GM23338 (cell line): ENCODE measurements at regions not wholly inside any gene's neighbourhood (a gene's known extent, or its start where the extent isn't known, plus 50 kb on each side); places are given as distances from the start of the nearest gene placed in this dataset.

Source experiments
- ATAC-seq: fragments of 200-7000 bp; cut with Tn5 transposase; 3 replicates; pipeline ENCODE4 v1.9.1; 2020
- DNase-seq: peaks from one replicate; pipeline ENCODE4 v3.0.0-alpha.2; 2015; ENCODE audit warnings: low spot score
- H2AFZ ChIP-seq: fragments of 200-600 bp; sonication (generic); 2 replicates; pipeline ENCODE4 v1.8.0; 2016; ENCODE audit warnings: antibody characterized with exemption, mild to moderate bottlenecking, moderate library complexity
- H3F3A ChIP-seq: fragments of 200-600 bp; sonication (generic); replicated peaks from 2 replicates; pipeline ENCODE4 v1.8.0; 2017; ENCODE audit warnings: antibody characterized with exemption, mixed run types, low read depth
- H3K27ac ChIP-seq: fragments of 200-600 bp; sonication (generic); 2 replicates; pipeline ENCODE4 v1.6.1; 2016; ENCODE audit warnings: low read depth
- H3K27me3 ChIP-seq: fragments of 200-600 bp; sonication (generic); 2 replicates; pipeline ENCODE4 v1.8.0; 2016; ENCODE audit warnings: mild to moderate bottlenecking, mixed run types, moderate library complexity; ENCODE audit not compliant: insufficient read depth
- H3K36me3 ChIP-seq: fragments of 200-600 bp; sonication (generic); 2 replicates; pipeline ENCODE4 v1.8.0; 2016; ENCODE audit warnings: mild to moderate bottlenecking; ENCODE audit not compliant: insufficient read depth
- H3K4me1 ChIP-seq: fragments of 200-600 bp; sonication (generic); 2 replicates; pipeline ENCODE4 v1.8.0; 2016; ENCODE audit warnings: mild to moderate bottlenecking, moderate library complexity; ENCODE audit not compliant: insufficient read depth
- H3K4me2 ChIP-seq: fragments of 200-600 bp; sonication (generic); 2 replicates; pipeline ENCODE4 v1.7.1; 2017; ENCODE audit warnings: mixed run types
- H3K4me3 ChIP-seq: fragments of 200-600 bp; sonication (generic); 2 replicates; pipeline ENCODE4 v1.6.1; 2016; ENCODE audit warnings: mixed run types
- H3K79me2 ChIP-seq: fragments of 200-600 bp; sonication (generic); replicated peaks from 2 replicates; pipeline ENCODE4 v1.8.0; 2017; ENCODE audit warnings: mild to moderate bottlenecking; ENCODE audit not compliant: insufficient read depth
- H3K9me2 ChIP-seq: fragments of 200-600 bp; sonication (generic); 2 replicates; pipeline ENCODE4 v1.8.0; 2017; ENCODE audit not compliant: insufficient read depth
- H4K20me1 ChIP-seq: fragments of 200-600 bp; sonication (generic); replicated peaks from 2 replicates; pipeline ENCODE4 v1.8.0; 2017; ENCODE audit warnings: mild to moderate bottlenecking; ENCODE audit not compliant: insufficient read depth
- H3K27ac Mint-ChIP-seq: 2 replicates; pipeline ENCODE4 v1.8.0; 2020; ENCODE audit warnings: inconsistent platforms, mild to moderate bottlenecking, moderate library complexity, mixed read lengths
- H3K27me3 Mint-ChIP-seq: 3 replicates; pipeline ENCODE4 v1.8.0; 2022; ENCODE audit warnings: low read depth, mild to moderate bottlenecking, moderate library complexity, mixed read lengths, inconsistent platforms; ENCODE audit not compliant: insufficient read depth, poor library complexity
- H3K36me3 Mint-ChIP-seq: 3 replicates; pipeline ENCODE4 v1.8.0; 2021; ENCODE audit warnings: low read depth, mild to moderate bottlenecking, inconsistent platforms, moderate library complexity, mixed read lengths
- H3K4me1 Mint-ChIP-seq: 3 replicates; pipeline ENCODE4 v1.8.0; 2020; ENCODE audit warnings: mild to moderate bottlenecking, inconsistent platforms, mixed read lengths
- H3K4me3 Mint-ChIP-seq: 3 replicates; pipeline ENCODE4 v1.8.0; 2021; ENCODE audit warnings: moderate library complexity, mild to moderate bottlenecking, inconsistent platforms, mixed read lengths
- H3K9me3 Mint-ChIP-seq: 3 replicates; pipeline ENCODE4 v1.8.0; 2020; ENCODE audit warnings: moderate library complexity, mild to moderate bottlenecking, inconsistent platforms, mixed read lengths
- CREB1 ChIP-seq: fragments of 250-450 bp; sonication (Bioruptor Pico); IDR thresholded peaks from 2 replicates; pipeline ENCODE4 v1.5.0; 2020; ENCODE audit warnings: low read depth, mild to moderate bottlenecking, moderate library complexity
- EZH2 ChIP-seq: fragments of 200-600 bp; sonication (generic); IDR thresholded peaks from one replicate; pipeline ENCODE4 v1.8.0; 2017; ENCODE audit warnings: antibody characterized with exemption, mild to moderate bottlenecking, low read depth; ENCODE audit not compliant: unreplicated experiment
- STAT1 ChIP-seq: IDR thresholded peaks from one replicate; pipeline ENCODE4 v1.6.1; 2016; ENCODE audit warnings: antibody characterized with exemption; ENCODE audit not compliant: unreplicated experiment
- ZNF114 ChIP-seq: fragments of 250-450 bp; sonication (Bioruptor Pico); IDR thresholded peaks from 2 replicates; pipeline ENCODE4 v1.5.0; 2020; ENCODE audit warnings: mild to moderate bottlenecking, moderate library complexity
- ZNF331 ChIP-seq: fragments of 250-450 bp; sonication (Bioruptor Pico); IDR thresholded peaks from 2 replicates; pipeline ENCODE4 v1.5.0; 2020; ENCODE audit warnings: low read depth, mild to moderate bottlenecking, moderate library complexity
- TF ChIP-seq, protein P1 (sequence below): fragments of 250-450 bp; sonication (Bioruptor Pico); IDR thresholded peaks from 2 replicates; pipeline ENCODE4 v1.5.0; 2020; ENCODE audit warnings: mild to moderate bottlenecking, moderate library complexity
- TF ChIP-seq, protein P2 (sequence below): IDR thresholded peaks from 2 replicates; pipeline ENCODE4 v1.6.1; 2016; ENCODE audit warnings: antibody characterized with exemption
- TF ChIP-seq, protein P3 (sequence below): IDR thresholded peaks from one replicate; pipeline ENCODE4 v1.6.1; 2018; ENCODE audit warnings: antibody characterized with exemption; ENCODE audit not compliant: unreplicated experiment

DNA sequence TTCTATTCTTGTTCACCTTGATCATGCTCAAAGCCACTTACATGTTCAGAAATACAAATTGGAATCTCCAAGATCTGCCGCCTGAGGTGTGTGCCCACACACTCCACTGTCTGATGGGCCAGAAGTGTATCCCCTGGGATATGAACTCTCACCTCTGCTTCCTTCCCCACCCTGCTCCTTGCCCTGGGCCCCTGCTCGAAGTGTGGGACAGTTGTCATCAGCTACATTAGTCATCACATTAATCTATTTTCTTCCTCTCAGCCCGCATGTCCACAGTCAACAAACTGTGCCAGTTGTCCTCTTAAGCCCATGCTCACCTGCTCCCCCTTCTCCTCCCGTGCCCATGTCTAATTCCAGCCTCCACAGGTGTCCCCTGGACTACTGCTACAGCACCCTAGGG lies 154.7 kb downstream of the PTPN20 start:
- Mint-ChIP-seq H3K27me3 (no peaks in the 10 kb centered on the region), H3K4me3 (no peak overlapping the region), H3K27ac (no peak overlapping the region), H3K36me3 (no peaks in the 10 kb centered on the region), H3K4me1 (no peaks in the 10 kb centered on the region), H3K9me3 (no peaks in the 10 kb centered on the region)
- DNase-seq (no peak), ATAC-seq (no peak)
- TF ChIP-seq STAT1, result no peak
- Histone ChIP-seq H3K36me3 (no peaks in the 10 kb centered on the region), H3K27ac (no peak overlapping the region), H3K4me3 (no peak overlapping the region), H3K79me2 (no peaks in the 10 kb centered on the region), H4K20me1 (no peaks in the 10 kb centered on the region), H3F3A (no peaks in the 10 kb centered on the region), H2AFZ (no peak overlapping the region), H3K27me3 (no peaks in the 10 kb centered on the region), H3K4me2 (no peak overlapping the region), H3K4me1 (no peaks in the 10 kb centered on the region), H3K9me2 (no peaks in the 10 kb centered on the region)

DNA sequence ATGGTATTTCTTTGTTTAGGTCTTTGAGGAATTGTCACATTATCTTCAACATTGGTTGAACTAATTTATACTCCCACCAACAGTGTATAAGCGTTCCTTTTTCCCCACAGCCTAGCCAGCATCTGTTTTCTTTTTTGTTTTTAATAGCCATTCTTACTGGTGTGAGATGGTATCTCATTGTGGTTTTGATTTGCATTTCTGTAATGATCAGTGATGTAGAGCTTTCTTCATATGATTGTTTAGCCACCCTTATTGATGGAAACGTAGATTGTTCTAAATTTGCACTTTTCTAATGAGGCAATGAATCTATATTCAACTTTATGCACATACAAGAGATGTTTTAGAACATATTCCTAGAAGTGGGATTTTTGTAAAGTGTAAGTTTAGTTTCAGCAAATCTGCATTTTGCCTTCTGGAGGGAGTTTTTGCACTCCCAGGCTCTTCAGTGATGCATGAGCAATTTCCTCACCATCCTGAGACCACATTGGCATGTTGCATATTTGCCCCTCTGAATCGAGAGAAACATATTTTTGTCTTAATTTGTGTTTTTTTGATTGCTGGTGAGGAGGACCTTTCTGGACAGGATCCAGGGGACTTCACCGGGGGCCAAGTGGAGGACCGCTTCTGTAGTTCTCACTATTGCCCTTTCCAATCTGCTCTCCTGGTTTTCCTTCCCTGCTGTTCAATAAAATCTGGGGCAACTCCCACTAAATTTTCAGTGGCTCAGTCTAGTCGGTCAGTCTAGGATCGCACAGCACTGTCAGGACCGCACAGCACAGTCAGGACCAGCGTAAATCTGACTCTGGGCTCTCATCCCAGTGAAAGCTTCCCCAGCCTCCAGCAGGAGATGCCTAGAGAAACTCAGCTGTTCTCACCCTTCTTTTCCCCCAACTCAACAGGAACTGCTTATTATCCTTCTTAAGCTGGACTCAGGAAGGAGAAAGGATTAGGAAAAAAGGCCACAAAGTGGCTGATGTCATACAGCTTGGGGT lies 157.0 kb downstream of the PTPN20 start:
- H4K20me1 ChIP-seq, result no peaks in the 10 kb centered on the region
- Mint-ChIP-seq H3K27me3 (no peaks in the 10 kb centered on the region), H3K36me3 (no peaks in the 10 kb centered on the region), H3K4me1 (no peaks in the 10 kb centered on the region), H3K4me3 (no peak overlapping the region), H3K9me3 (no peaks in the 10 kb centered on the region), H3K27ac (no peak overlapping the region)
- H3K27ac ChIP-seq, result no peak overlapping the region
- no peak overlapping the region for H3K4me3 ChIP-seq
- ATAC-seq, result no peak
- no peaks in the 10 kb centered on the region for H3K36me3 ChIP-seq
- H3K9me2 ChIP-seq, result no peaks in the 10 kb centered on the region
- no peak overlapping the region for H3K4me2 ChIP-seq
- H3K27me3 ChIP-seq, result no peaks in the 10 kb centered on the region
- no peak for DNase-seq
- no peaks in the 10 kb centered on the region for H3K79me2 ChIP-seq
- no peak overlapping the region for H2AFZ ChIP-seq
- no peaks in the 10 kb centered on the region for H3F3A ChIP-seq
- H3K4me1 ChIP-seq, result no peaks in the 10 kb centered on the region
- TF ChIP-seq ZNF114 (CRISPR knock-in tag), result no peak
- TF ChIP-seq CREB1 (CRISPR knock-in tag), result no peak
- TF ChIP-seq, protein P1, sequence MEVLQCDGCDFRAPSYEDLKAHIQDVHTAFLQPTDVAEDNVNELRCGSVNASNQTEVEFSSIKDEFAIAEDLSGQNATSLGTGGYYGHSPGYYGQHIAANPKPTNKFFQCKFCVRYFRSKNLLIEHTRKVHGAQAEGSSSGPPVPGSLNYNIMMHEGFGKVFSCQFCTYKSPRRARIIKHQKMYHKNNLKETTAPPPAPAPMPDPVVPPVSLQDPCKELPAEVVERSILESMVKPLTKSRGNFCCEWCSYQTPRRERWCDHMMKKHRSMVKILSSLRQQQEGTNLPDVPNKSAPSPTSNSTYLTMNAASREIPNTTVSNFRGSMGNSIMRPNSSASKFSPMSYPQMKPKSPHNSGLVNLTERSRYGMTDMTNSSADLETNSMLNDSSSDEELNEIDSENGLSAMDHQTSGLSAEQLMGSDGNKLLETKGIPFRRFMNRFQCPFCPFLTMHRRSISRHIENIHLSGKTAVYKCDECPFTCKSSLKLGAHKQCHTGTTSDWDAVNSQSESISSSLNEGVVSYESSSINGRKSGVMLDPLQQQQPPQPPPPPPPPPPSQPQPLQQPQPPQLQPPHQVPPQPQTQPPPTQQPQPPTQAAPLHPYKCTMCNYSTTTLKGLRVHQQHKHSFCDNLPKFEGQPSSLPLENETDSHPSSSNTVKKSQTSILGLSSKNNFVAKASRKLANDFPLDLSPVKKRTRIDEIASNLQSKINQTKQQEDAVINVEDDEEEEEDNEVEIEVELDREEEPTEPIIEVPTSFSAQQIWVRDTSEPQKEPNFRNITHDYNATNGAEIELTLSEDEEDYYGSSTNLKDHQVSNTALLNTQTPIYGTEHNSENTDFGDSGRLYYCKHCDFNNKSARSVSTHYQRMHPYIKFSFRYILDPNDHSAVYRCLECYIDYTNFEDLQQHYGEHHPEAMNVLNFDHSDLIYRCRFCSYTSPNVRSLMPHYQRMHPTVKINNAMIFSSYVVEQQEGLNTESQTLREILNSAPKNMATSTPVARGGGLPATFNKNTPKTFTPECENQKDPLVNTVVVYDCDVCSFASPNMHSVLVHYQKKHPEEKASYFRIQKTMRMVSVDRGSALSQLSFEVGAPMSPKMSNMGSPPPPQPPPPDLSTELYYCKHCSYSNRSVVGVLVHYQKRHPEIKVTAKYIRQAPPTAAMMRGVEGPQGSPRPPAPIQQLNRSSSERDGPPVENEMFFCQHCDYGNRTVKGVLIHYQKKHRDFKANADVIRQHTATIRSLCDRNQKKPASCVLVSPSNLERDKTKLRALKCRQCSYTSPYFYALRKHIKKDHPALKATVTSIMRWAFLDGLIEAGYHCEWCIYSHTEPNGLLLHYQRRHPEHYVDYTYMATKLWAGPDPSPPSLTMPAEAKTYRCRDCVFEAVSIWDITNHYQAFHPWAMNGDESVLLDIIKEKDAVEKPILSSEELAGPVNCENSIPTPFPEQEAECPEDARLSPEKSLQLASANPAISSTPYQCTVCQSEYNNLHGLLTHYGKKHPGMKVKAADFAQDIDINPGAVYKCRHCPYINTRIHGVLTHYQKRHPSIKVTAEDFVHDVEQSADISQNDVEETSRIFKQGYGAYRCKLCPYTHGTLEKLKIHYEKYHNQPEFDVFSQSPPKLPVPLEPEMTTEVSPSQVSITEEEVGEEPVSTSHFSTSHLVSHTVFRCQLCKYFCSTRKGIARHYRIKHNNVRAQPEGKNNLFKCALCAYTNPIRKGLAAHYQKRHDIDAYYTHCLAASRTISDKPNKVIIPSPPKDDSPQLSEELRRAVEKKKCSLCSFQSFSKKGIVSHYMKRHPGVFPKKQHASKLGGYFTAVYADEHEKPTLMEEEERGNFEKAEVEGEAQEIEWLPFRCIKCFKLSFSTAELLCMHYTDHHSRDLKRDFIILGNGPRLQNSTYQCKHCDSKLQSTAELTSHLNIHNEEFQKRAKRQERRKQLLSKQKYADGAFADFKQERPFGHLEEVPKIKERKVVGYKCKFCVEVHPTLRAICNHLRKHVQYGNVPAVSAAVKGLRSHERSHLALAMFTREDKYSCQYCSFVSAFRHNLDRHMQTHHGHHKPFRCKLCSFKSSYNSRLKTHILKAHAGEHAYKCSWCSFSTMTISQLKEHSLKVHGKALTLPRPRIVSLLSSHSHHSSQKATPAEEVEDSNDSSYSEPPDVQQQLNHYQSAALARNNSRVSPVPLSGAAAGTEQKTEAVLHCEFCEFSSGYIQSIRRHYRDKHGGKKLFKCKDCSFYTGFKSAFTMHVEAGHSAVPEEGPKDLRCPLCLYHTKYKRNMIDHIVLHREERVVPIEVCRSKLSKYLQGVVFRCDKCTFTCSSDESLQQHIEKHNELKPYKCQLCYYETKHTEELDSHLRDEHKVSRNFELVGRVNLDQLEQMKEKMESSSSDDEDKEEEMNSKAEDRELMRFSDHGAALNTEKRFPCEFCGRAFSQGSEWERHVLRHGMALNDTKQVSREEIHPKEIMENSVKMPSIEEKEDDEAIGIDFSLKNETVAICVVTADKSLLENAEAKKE (CRISPR knock-in tag), result no peak
- no peak for TF ChIP-seq ZNF331 (CRISPR knock-in tag)
- TF ChIP-seq EZH2, result no peak
- TF ChIP-seq, protein P2, sequence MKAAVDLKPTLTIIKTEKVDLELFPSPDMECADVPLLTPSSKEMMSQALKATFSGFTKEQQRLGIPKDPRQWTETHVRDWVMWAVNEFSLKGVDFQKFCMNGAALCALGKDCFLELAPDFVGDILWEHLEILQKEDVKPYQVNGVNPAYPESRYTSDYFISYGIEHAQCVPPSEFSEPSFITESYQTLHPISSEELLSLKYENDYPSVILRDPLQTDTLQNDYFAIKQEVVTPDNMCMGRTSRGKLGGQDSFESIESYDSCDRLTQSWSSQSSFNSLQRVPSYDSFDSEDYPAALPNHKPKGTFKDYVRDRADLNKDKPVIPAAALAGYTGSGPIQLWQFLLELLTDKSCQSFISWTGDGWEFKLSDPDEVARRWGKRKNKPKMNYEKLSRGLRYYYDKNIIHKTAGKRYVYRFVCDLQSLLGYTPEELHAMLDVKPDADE, result no peak
- TF ChIP-seq, protein P3, sequence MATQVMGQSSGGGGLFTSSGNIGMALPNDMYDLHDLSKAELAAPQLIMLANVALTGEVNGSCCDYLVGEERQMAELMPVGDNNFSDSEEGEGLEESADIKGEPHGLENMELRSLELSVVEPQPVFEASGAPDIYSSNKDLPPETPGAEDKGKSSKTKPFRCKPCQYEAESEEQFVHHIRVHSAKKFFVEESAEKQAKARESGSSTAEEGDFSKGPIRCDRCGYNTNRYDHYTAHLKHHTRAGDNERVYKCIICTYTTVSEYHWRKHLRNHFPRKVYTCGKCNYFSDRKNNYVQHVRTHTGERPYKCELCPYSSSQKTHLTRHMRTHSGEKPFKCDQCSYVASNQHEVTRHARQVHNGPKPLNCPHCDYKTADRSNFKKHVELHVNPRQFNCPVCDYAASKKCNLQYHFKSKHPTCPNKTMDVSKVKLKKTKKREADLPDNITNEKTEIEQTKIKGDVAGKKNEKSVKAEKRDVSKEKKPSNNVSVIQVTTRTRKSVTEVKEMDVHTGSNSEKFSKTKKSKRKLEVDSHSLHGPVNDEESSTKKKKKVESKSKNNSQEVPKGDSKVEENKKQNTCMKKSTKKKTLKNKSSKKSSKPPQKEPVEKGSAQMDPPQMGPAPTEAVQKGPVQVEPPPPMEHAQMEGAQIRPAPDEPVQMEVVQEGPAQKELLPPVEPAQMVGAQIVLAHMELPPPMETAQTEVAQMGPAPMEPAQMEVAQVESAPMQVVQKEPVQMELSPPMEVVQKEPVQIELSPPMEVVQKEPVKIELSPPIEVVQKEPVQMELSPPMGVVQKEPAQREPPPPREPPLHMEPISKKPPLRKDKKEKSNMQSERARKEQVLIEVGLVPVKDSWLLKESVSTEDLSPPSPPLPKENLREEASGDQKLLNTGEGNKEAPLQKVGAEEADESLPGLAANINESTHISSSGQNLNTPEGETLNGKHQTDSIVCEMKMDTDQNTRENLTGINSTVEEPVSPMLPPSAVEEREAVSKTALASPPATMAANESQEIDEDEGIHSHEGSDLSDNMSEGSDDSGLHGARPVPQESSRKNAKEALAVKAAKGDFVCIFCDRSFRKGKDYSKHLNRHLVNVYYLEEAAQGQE, result no peak
